ENCODE measurements at regions not wholly inside any gene's neighbourhood (a gene's known extent, or its start where the extent isn't known, plus 50 kb on each side); places are given as distances from the start of the nearest gene placed in this dataset.

GRCh38 chr2:3034396-3034795, 343.2 kb downstream of the EIPR1 start:
- TF ChIP-seq ATF2 (IDR thresholded peaks at IDR 0.05; ENCODE audit: low read length) (no peak), REST (IDR thresholded peaks at IDR 0.05; ENCODE audit: low read depth, low read length) (no peak), TAF1 (IDR thresholded peaks at IDR 0.05; ENCODE audit: borderline replicate concordance, low read depth, low read length) (no peak), SIN3A (IDR thresholded peaks at IDR 0.05; ENCODE audit: low read depth, low read length) (no peak), CTCF (IDR thresholded peaks at IDR 0.05 in 2 of 3, conservative IDR thresholded peaks at IDR 0.05 in 1 of 3; ENCODE audit: control insufficient read depth in 2 of 3, extremely low read depth in 1 of 3, insufficient read depth in 1 of 3, low read depth in 3 of 3, low read length in 3 of 3) (no peak), YY1 (IDR thresholded peaks at IDR 0.05; ENCODE audit: low read depth, low read length) (no peak), POLR2A (IDR thresholded peaks at IDR 0.05; ENCODE audit: low read depth, low read length) (no peak), RELA (IDR thresholded peaks at IDR 0.05; ENCODE audit: borderline replicate concordance, partially characterized antibody) (no peak), GABPA (IDR thresholded peaks at IDR 0.05; ENCODE audit: low read depth) (no peak), EP300 (IDR thresholded peaks at IDR 0.05; ENCODE audit: borderline replicate concordance in 1 of 2, control insufficient read depth in 1 of 2, low read depth in 2 of 2, low read length in 2 of 2) (no peak), HDAC6 (IDR thresholded peaks at IDR 0.05; ENCODE audit: unreplicated experiment) (no peak), USF2 (IDR thresholded peaks at IDR 0.05; ENCODE audit: borderline replicate concordance, low read depth, low read length) (no peak), EZH2 (IDR thresholded peaks at IDR 0.05; ENCODE audit: borderline replicate concordance, control insufficient read depth, low read depth, low read length) (no peak), RCOR1 (conservative IDR thresholded peaks at IDR 0.05; ENCODE audit: low read depth, low read length) (no peak)

All from GM12878 (cell line).